ENCODE measurements at regions not wholly inside any gene's neighbourhood (a gene's known extent, or its start where the extent isn't known, plus 50 kb on each side); places are given as distances from the start of the nearest gene placed in this dataset.
"Not testable (repeated sequence)": the region's sequence is repeated elsewhere in the genome, so short reads cannot be mapped to it uniquely, and the experiment has no call there.

DNA sequence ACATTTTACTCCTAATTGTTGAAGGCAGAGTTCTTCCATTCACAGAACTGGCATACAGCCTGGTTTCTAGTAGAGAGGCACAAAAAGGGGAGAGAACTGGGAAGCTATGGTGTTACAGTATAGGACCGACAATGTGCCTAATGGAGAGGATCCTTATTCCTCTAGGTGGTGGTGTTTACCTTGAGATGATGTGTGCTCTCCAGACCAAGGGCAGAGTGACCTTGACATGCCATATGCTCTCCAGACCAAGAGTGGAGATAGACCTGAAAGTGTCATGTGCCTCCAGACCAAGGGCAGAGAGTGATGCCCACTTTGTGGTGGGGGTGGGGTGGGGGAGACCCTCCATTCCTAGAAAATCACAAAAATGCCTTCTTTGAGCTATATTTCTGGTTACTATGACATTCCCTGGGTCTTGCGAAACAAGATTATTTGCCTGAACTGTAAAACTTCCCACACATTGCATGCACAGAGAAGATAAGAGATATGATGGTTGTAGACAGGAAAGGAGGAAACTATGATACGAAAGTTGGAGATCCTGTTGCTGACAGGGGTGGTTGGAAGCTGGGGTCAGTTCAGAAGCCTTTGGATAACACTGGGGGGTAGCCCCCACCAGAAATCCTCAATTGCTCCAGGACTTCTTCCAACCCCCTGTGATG is 119.7 kb downstream of the TEX13C start:
- DNase-seq (no peak), ATAC-seq (no peak)
- H3K36me3 ChIP-seq = no peaks in the 10 kb centered on the region
- no peaks in the 10 kb centered on the region for H3K9me3 ChIP-seq
- no peaks in the 10 kb centered on the region for H3K27me3 ChIP-seq
- TF ChIP-seq CTCF (IDR thresholded peaks at IDR 0.05) (no peak), POLR2A (IDR thresholded peaks at IDR 0.05) (no peak)
- no peak overlapping the region for H3K4me3 ChIP-seq
- no peak overlapping the region for H3K27ac ChIP-seq
- intact Hi-C loops (cut with DNase I) = no loop called here
- WGBS, 4 donors = 49 to 74% (median 63%) methylated on average over 3 of the region's 3 CpGs
- H3K4me1 ChIP-seq = no peaks in the 10 kb centered on the region

GRCh38 chrX:125444659-125445058 is 125.0 kb downstream of the TEX13C start:
- Histone ChIP-seq H3K36me3 (no peaks in the 10 kb centered on the region), H3K27ac (no peak overlapping the region), H3K27me3 (no peaks in the 10 kb centered on the region), H3K4me1 (no peaks in the 10 kb centered on the region), H3K4me3 (no peak overlapping the region), H3K9me3 (peaks cover 0 to 4% (median 0%) of the 10 kb centered on the region in 12 donors)
- intact Hi-C loops (cut with DNase I) = no loop called here
- TF ChIP-seq CTCF (IDR thresholded peaks at IDR 0.05) (no peak), POLR2A (IDR thresholded peaks at IDR 0.05) (no peak)
- DNase-seq (peak in 2 of 5 donors; percentile 6 to 18), ATAC-seq (no peak)
- 33 to 60% (median 47%) methylated on average over 1 of the region's 1 CpG for WGBS, 4 donors

DNA sequence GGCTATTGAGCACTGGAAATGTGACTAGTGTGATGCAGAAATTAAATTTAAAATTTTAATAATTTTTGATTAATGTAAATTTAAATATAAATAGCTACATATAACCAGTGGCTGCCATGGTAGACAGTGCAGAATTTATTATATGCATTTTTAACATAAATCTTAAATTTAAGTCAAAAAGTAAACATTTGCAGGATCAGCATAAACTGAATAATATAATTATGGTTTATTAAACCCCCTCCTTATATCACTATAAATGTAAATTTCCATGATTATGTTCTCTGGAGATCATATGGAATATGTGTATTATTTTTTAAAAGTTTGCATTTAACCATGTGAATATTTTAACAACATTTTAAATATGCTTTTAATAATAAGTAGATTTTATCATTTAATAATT is 155.8 kb downstream of the TEX13C start:
- no peaks in the 10 kb centered on the region for H3K9me3 ChIP-seq
- intact Hi-C loops (cut with DNase I) = no loop called here
- TF ChIP-seq CTCF (IDR thresholded peaks at IDR 0.05) = no peak
- TF ChIP-seq POLR2A (IDR thresholded peaks at IDR 0.05) = no peak
- no peak for DNase-seq
- no peak overlapping the region for H3K27ac ChIP-seq
- no peak overlapping the region for H3K4me3 ChIP-seq
- ATAC-seq = no peak
- H3K36me3 ChIP-seq = no peaks in the 10 kb centered on the region
- no peaks in the 10 kb centered on the region for H3K4me1 ChIP-seq
- no peaks in the 10 kb centered on the region for H3K27me3 ChIP-seq

DNA sequence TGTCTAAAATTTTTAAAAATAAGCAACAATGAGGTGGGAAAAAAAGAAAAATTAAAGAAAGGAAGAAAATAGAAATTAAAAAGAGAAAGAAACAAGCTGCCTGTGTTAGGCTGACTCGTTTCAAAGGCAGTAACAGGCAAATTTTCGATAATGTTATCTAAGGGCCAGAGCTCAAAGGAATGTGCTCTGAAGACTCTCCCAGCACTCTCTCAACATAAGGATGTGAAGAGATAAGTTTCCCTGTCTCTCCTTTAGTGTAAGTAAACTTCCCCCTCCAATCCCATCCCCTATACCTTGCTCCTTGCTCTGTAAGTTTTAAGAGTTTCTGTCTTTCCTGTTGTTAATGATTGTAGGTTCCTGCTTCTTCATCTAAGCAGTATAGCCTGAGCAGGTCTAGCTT is 172.8 kb downstream of the TEX13C start:
- TF ChIP-seq CTCF (IDR thresholded peaks at IDR 0.05) = no peak
- TF ChIP-seq POLR2A (IDR thresholded peaks at IDR 0.05) = no peak
- ATAC-seq (no peak), DNase-seq (no peak)
- Histone ChIP-seq H3K9me3 (no peaks in the 10 kb centered on the region), H3K36me3 (no peaks in the 10 kb centered on the region), H3K27me3 (no peaks in the 10 kb centered on the region), H3K4me3 (no peak overlapping the region), H3K27ac (no peak overlapping the region), H3K4me1 (no peaks in the 10 kb centered on the region)
- WGBS, 4 donors = 22 to 40% (median 25%) methylated on average over 2 of the region's 2 CpGs
- intact Hi-C loops (cut with DNase I) = no loop called here

DNA sequence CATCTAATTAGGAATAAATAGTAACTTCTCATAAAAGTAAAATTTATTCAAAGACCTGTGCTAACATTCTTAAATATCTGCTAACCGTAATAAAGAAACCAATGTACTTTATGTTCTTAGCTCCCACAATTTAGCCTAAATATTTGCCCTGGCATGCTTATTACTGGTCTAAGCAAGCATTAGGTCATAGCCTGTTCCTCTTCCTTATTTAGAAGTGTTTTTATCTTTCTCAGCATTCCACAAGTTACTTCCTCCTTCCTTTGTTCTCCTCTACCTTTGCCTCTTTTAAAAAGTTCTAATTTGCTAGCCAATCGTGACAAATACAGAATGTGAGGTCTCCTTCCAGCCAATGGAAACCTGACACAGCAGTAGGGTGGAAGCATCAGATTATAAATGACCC is 173.3 kb downstream of the TEX13C start:
- H3K27me3 ChIP-seq; H3K36me3 ChIP-seq; intact Hi-C loops (cut with DNase I); H3K4me1 ChIP-seq; DNase-seq; H3K9me3 ChIP-seq; ATAC-seq; H3K27ac ChIP-seq; H3K4me3 ChIP-seq: not testable (repeated sequence)
- WGBS, 4 donors = 50 to 59% (median 56%) methylated on average over 2 of the region's 2 CpGs

Measured in heart left ventricle (tissue), 16 donors.